Spleen (tissue), 7 donors: ENCODE measurements at regions not wholly inside any gene's neighbourhood (a gene's known extent, or its start where the extent isn't known, plus 50 kb on each side); places are given as distances from the start of the nearest gene placed in this dataset.

Experiments used
- POLR2A ChIP-seq, 3 donors: fragments of 450-650 bp; IDR thresholded peaks; one replicate each; pipeline ENCODE4 v1.5.1; 2017; ENCODE audit warnings: antibody characterized with exemption in 3 of 3, mild to moderate bottlenecking in 1 of 3
- POLR2AphosphoS5 ChIP-seq, 3 donors: sonication (generic); formaldehyde crosslinking; IDR thresholded peaks; one replicate each; pipeline ENCODE4 v1.5.1; 2017; ENCODE audit warnings: antibody characterized with exemption in 3 of 3
- TF ChIP-seq, protein P1 (sequence below), 11 experiments: fragments of 200-600 bp in 7 of 11; fragments of 450-650 bp in 4 of 11; sonication (generic) in 4 of 11; IDR thresholded peaks in 8 of 11; conservative IDR thresholded peaks in 3 of 11; 1 replicate in 7 of 11; 2 replicates in 4 of 11; pipeline versions ENCODE4 v1.4.0 to v1.8.0; 2016 to 2021; ENCODE audit warnings: antibody characterized with exemption in 11 of 11, inconsistent platforms in 4 of 11, mild to moderate bottlenecking in 1 of 11
- donor health status: DM: no; HTN: no; CAD: no; lungs with moderate emphysema.
- donor health status: DM: no; HTN: no; CAD: no.
- donor health status: DM: no; HTN: no; CAD: no.

DNA sequence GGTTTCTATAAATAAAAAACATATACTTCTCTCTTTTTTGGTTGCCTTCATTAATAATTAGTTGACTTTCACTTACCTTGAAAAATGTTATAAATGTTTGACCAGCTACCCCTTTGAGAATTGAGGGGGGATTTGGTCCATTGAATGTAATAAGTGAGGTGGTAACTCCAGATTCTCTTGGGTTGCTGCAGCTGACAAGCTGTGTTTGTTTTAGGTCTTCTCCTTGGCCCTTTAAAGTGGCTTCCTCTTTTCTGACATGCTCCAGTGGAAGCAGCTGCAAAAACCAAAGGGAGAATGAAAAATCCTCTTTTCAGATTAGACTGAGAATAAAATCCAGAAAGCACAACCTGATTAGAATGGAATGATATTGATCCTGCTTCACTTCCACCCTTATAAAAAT lies 410.5 kb downstream of the TMEM38B start:
- TF ChIP-seq, protein P1, sequence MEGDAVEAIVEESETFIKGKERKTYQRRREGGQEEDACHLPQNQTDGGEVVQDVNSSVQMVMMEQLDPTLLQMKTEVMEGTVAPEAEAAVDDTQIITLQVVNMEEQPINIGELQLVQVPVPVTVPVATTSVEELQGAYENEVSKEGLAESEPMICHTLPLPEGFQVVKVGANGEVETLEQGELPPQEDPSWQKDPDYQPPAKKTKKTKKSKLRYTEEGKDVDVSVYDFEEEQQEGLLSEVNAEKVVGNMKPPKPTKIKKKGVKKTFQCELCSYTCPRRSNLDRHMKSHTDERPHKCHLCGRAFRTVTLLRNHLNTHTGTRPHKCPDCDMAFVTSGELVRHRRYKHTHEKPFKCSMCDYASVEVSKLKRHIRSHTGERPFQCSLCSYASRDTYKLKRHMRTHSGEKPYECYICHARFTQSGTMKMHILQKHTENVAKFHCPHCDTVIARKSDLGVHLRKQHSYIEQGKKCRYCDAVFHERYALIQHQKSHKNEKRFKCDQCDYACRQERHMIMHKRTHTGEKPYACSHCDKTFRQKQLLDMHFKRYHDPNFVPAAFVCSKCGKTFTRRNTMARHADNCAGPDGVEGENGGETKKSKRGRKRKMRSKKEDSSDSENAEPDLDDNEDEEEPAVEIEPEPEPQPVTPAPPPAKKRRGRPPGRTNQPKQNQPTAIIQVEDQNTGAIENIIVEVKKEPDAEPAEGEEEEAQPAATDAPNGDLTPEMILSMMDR (IDR thresholded peaks at IDR 0.05 in 8 of 11, conservative IDR thresholded peaks at IDR 0.05 in 3 of 11) = no peak
- TF ChIP-seq POLR2AphosphoS5 (IDR thresholded peaks at IDR 0.05) (no peak), POLR2A (IDR thresholded peaks at IDR 0.05) (no peak)
